SK-N-SH (cell line): ENCODE measurements at regions not wholly inside any gene's neighbourhood (a gene's known extent, or its start where the extent isn't known, plus 50 kb on each side); places are given as distances from the start of the nearest gene placed in this dataset.

Experiments used
- CTCF ChIA-PET: fragments of 300-600, 350-600 bp; formaldehyde crosslinking; extraction: SDS; loops from one replicate; lab custom pipeline; 2021; lab: Yijun Ruan, JAX
- POLR2A ChIA-PET: fragments of 350-600 bp; sonication (Branson Sonifier 250); formaldehyde crosslinking; extraction: SDS; loops from one replicate; lab custom pipeline; 2020; ENCODE audit warnings: antibody characterized with exemption, inconsistent platforms; lab: Yijun Ruan, JAX
- DNase-seq: peaks from one replicate; pipeline ENCODE4 v3.0.0; 2012
- H2AFZ ChIP-seq: fragments of 200-600 bp; sonication (generic); 2 replicates; pipeline ENCODE4 v1.8.1; 2016; ENCODE audit warnings: antibody characterized with exemption, mild to moderate bottlenecking, low read depth
- H3F3A ChIP-seq: fragments of 200-600 bp; sonication (generic); replicated peaks from 2 replicates; pipeline ENCODE3; 2016; ENCODE audit warnings: antibody characterized with exemption, mild to moderate bottlenecking; ENCODE audit not compliant: insufficient read depth
- H3K27ac ChIP-seq, 2 experiments: fragments of 200-500 bp in 1 of 2; fragments of 200-600 bp in 1 of 2; sonication (Bioruptor generic) in 1 of 2; sonication (generic), shearing (Covaris generic) in 1 of 2; 2 replicates each; pipeline versions ENCODE4 v1.5.1 to v1.6.1; 2014 to 2016; ENCODE audit warnings: low read depth in 2 of 2, inconsistent platforms in 1 of 2, low read length in 1 of 2, mild to moderate bottlenecking in 1 of 2, mixed read lengths in 1 of 2
- H3K27me3 ChIP-seq: fragments of 200-600 bp; sonication (generic), shearing (Covaris generic); 2 replicates; pipeline ENCODE4 v1.6.1; 2016; ENCODE audit warnings: mixed run types; ENCODE audit not compliant: insufficient read depth
- H3K36me3 ChIP-seq, 2 experiments: fragments of 200-500 bp in 1 of 2; fragments of 200-600 bp in 1 of 2; sonication (Bioruptor generic) in 1 of 2; sonication (generic) in 1 of 2; replicated peaks in 1 of 2; 2 replicates each; pipeline versions ENCODE3 to v1.5.1; 2014 to 2016; ENCODE audit warnings: low read length in 1 of 2, mild to moderate bottlenecking in 1 of 2; ENCODE audit not compliant: insufficient read depth in 2 of 2, control insufficient read depth in 1 of 2
- H3K4me1 ChIP-seq, 2 experiments: fragments of 200-500 bp in 1 of 2; fragments of 200-600 bp in 1 of 2; sonication (Bioruptor generic) in 1 of 2; sonication (generic), shearing (Covaris generic) in 1 of 2; 2 replicates each; pipeline versions ENCODE4 v1.5.1 to v1.6.1; 2014 to 2016; ENCODE audit warnings: low read depth in 1 of 2, low read length in 1 of 2, mixed run types in 1 of 2; ENCODE audit not compliant: insufficient read depth in 2 of 2, control insufficient read depth in 1 of 2
- H3K4me2 ChIP-seq: fragments of 200-600 bp; sonication (generic), shearing (Covaris generic); 2 replicates; pipeline ENCODE4 v1.6.1; 2017; ENCODE audit warnings: mixed run types
- H3K4me3 ChIP-seq, 2 experiments: fragments of 200-500 bp in 1 of 2; fragments of 200-600 bp in 1 of 2; sonication (Bioruptor generic) in 1 of 2; sonication (generic), shearing (Covaris generic) in 1 of 2; 2 replicates each; pipeline versions ENCODE4 v1.5.1 to v1.8.1; 2014 to 2016; ENCODE audit warnings: low read depth in 2 of 2, inconsistent platforms in 1 of 2, low read length in 1 of 2, mild to moderate bottlenecking in 1 of 2, mixed read lengths in 1 of 2, moderate library complexity in 1 of 2
- H3K79me2 ChIP-seq: fragments of 200-600 bp; sonication (generic); 2 replicates; pipeline ENCODE4 v1.8.1; 2017; ENCODE audit warnings: mild to moderate bottlenecking; ENCODE audit not compliant: insufficient read depth
- H3K9ac ChIP-seq: fragments of 200-600 bp; sonication (generic); 2 replicates; pipeline ENCODE4 v1.6.1; 2017; ENCODE audit warnings: mixed run types
- H3K9me2 ChIP-seq: fragments of 200-600 bp; sonication (generic); 2 replicates; pipeline ENCODE4 v1.6.1; 2017; ENCODE audit warnings: mixed run types
- H3K9me3 ChIP-seq: fragments of 200-600 bp; sonication (generic); 2 replicates; pipeline ENCODE4 v1.6.1; 2017; ENCODE audit warnings: mixed run types, mild to moderate bottlenecking, moderate library complexity
- H4K20me1 ChIP-seq: fragments of 200-600 bp; sonication (generic); 2 replicates; pipeline ENCODE4 v1.6.1; 2017; ENCODE audit warnings: mild to moderate bottlenecking, mixed run types; ENCODE audit not compliant: insufficient read depth
- ELF1 ChIP-seq: IDR thresholded peaks from 2 replicates; pipeline ENCODE4 v1.4.0; 2012
- POLR2AphosphoS5 ChIP-seq: IDR thresholded peaks from 2 replicates; pipeline ENCODE4 v1.6.1; 2012; ENCODE audit warnings: low read depth, low read length
- REST ChIP-seq: IDR thresholded peaks from 2 replicates; pipeline ENCODE4 v1.6.1; 2012; ENCODE audit warnings: mild to moderate bottlenecking, low read depth, low read length, moderate library complexity
- SMC3 ChIP-seq: IDR thresholded peaks from 2 replicates; pipeline ENCODE4 v1.6.1; 2012; ENCODE audit warnings: low read depth, low read length, improper control_type of control experiment
- TCF12 ChIP-seq: IDR thresholded peaks from 2 replicates; pipeline ENCODE4 v1.4.0; 2012
- WGBS: methylation state at CpG from one replicate; pipeline ENCODE4 v1.1.6; 2017; ENCODE audit warnings: low lambda C conversion rate; 5-methylcytosine and 5-hydroxymethylcytosine counted together
- TF ChIP-seq, protein P1 (sequence below): IDR thresholded peaks from 2 replicates; pipeline ENCODE4; 2012
- TF ChIP-seq, protein P2 (sequence below): fragments of 200-600 bp; sonication (generic); IDR thresholded peaks from 2 replicates; pipeline ENCODE4 v1.6.1; 2017; ENCODE audit warnings: antibody characterized with exemption, mild to moderate bottlenecking, moderate library complexity

DNA sequence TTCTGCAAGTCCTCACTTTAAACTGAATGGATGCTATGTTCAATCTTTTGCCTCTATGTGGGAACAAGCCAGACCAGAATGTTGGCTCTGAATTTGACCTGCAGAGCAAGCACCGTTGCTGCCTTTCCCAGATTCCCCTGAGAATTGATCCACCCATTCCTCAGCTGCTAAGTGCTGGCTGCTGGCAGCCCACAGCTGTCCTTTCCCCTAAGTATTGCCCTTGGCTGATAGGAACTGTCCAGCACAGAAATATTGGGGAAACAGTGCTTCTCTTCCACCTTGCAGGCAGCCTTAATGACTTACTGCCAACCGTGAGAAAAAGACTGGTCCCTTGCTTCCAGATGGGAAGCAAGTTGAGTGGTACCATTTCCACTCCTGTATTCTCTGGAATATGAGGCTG lies 475.9 kb downstream of the PDHA2 start:
- WGBS, result 21% methylated on average over 2 of the region's 2 CpGs
- Histone ChIP-seq H3K4me3 (no peak overlapping the region), H3K9me2 (no peaks in the 10 kb centered on the region), H3K4me1 (peaks cover 0 to 3% of the 10 kb centered on the region in 2 experiments; a peak in 2 of 4 replicates)
- no peak for DNase-seq
- TF ChIP-seq REST, result peak; percentile 89
- no peak for TF ChIP-seq ELF1
- TF ChIP-seq, protein P1, sequence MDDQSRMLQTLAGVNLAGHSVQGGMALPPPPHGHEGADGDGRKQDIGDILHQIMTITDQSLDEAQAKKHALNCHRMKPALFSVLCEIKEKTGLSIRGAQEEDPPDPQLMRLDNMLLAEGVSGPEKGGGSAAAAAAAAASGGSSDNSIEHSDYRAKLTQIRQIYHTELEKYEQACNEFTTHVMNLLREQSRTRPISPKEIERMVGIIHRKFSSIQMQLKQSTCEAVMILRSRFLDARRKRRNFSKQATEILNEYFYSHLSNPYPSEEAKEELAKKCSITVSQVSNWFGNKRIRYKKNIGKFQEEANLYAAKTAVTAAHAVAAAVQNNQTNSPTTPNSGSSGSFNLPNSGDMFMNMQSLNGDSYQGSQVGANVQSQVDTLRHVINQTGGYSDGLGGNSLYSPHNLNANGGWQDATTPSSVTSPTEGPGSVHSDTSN, result no peak
- TF ChIP-seq, all 33 proteins: peak for 1
- H3K27me3 ChIP-seq, result no peaks in the 10 kb centered on the region
- no peak overlapping the region for H2AFZ ChIP-seq
- no peaks in the 10 kb centered on the region for H3F3A ChIP-seq
- H3K9ac ChIP-seq, result no peak overlapping the region
- H3K27ac ChIP-seq, result no peak overlapping the region
- H3K79me2 ChIP-seq, result no peaks in the 10 kb centered on the region
- H3K36me3 ChIP-seq, result no peaks in the 10 kb centered on the region
- no peaks in the 10 kb centered on the region for H4K20me1 ChIP-seq
- H3K9me3 ChIP-seq, result no peaks in the 10 kb centered on the region
- ChIA-PET POLR2A (no interaction called here), CTCF (no interaction called here)
- no peak overlapping the region for H3K4me2 ChIP-seq

DNA sequence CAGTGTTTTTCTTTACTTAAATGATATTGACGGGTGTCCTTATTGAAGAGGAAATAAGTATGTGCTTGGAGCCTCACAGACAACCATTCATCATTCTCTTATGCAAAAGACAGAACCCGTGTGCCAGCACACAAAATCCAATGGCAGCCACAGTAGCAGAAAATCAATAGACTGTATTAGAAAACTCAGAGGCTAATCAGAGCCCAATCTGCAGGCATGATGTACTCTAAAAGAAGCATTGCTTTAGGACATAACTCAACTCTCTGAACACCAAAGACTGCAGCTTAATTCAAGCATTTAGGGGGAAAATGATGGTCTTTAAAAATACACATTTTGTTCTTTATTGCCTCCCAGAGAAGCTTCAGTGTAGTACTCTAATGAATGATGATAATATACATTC lies 476.9 kb downstream of the PDHA2 start:
- TF ChIP-seq, protein P2, sequence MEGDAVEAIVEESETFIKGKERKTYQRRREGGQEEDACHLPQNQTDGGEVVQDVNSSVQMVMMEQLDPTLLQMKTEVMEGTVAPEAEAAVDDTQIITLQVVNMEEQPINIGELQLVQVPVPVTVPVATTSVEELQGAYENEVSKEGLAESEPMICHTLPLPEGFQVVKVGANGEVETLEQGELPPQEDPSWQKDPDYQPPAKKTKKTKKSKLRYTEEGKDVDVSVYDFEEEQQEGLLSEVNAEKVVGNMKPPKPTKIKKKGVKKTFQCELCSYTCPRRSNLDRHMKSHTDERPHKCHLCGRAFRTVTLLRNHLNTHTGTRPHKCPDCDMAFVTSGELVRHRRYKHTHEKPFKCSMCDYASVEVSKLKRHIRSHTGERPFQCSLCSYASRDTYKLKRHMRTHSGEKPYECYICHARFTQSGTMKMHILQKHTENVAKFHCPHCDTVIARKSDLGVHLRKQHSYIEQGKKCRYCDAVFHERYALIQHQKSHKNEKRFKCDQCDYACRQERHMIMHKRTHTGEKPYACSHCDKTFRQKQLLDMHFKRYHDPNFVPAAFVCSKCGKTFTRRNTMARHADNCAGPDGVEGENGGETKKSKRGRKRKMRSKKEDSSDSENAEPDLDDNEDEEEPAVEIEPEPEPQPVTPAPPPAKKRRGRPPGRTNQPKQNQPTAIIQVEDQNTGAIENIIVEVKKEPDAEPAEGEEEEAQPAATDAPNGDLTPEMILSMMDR, result no peak
- TF ChIP-seq TCF12, result no peak
- no peak for TF ChIP-seq POLR2AphosphoS5
- TF ChIP-seq SMC3, result no peak
- no peak for TF ChIP-seq ELF1
- TF ChIP-seq, all 33 proteins: peak for 0
- 69% methylated on average over 2 of the region's 2 CpGs for WGBS
- no peak overlapping the region for H3K27ac ChIP-seq

More for the DNA sequence above, 476.9 kb downstream of the PDHA2 start:
- DNase-seq, result no peak
- Histone ChIP-seq H3K4me3 (no peak overlapping the region), H4K20me1 (no peaks in the 10 kb centered on the region), H3K36me3 (no peaks in the 10 kb centered on the region), H3K79me2 (no peaks in the 10 kb centered on the region), H3K9me2 (no peaks in the 10 kb centered on the region), H3K4me2 (no peak overlapping the region), H3K27me3 (no peaks in the 10 kb centered on the region), H2AFZ (no peak overlapping the region), H3K9me3 (no peaks in the 10 kb centered on the region), H3K9ac (no peak overlapping the region), H3K4me1 (peaks cover 0 to 3% of the 10 kb centered on the region in 2 experiments; a peak in 2 of 4 replicates), H3F3A (no peaks in the 10 kb centered on the region)
- ChIA-PET CTCF (no interaction called here), POLR2A (no interaction called here)
